ENCODE measurements at regions not wholly inside any gene's neighbourhood (a gene's known extent, or its start where the extent isn't known, plus 50 kb on each side); places are given as distances from the start of the nearest gene placed in this dataset.

DNA sequence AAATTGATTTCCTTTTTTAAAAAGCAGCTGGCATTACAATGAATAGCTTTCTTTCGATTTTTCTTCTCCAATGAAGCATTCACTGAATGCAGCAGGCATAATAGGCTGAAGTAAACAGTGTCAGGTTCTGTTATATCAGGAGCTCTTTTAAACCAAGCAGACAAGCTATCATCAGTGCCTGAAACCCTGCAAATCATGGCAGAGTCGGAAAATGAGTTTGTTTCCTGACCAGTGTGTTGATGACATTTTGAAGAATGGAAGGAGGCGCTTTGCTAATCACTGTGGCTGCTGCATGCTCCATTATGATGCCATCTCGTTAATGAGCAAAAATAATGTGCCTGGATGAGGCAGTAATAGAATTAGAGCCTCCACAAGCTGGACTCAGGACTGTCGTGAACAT lies 284.5 kb downstream of the ZNF608 start:
- no peak for DNase-seq (ENCODE audit: low spot score)

DNA sequence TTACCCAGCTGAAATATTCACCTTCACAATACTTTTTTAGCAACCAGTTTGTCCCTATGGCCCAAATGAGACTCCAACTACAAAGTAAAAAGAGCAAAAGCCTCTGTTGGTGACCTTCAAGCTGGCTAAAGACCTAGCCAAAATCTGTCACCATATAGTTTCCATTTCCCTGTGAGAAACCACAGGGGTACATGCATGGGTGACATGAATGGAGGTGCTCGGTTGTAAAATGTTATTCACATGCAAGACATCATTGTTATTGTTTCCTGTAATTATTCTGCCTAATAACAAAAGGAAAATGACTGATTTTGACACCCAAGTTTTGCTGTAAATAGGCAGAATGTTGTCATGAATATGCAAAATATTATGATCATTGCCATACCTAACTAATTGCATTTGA lies 285.3 kb downstream of the ZNF608 start:
- DNase-seq (ENCODE audit: low spot score) = no peak

GRCh38 chr5:124460642-124461041 lies 285.8 kb downstream of the ZNF608 start:
- DNase-seq (ENCODE audit: low spot score) = no peak

- DNase-seq (ENCODE audit: low spot score) = no peak
Observed at GRCh38 chr5:124459984-124460383, 286.5 kb downstream of the ZNF608 start.

DNA sequence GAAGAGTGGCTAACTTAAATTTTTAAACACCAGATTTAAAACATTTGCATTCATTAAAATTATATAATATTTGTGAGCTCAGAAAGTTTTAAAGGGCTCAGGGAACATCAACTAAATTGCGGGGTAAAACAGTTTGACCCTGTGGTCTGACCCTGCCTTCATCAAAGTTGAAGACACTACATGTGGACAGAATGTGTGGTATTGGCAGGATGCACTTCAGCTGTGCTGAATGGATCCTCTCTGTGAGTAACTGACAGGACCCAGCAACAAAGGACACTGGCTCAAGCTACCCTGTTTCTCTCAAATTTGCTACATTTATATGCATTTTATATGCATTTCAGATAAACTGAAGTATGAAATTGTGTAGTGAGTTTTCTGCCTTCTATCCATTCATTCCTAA lies 288.5 kb downstream of the ZNF608 start:
- no peak for DNase-seq (ENCODE audit: low spot score)

GRCh38 chr5:124457101-124457500 lies 289.3 kb downstream of the ZNF608 start:
- DNase-seq (ENCODE audit: low spot score) = no peak

GRCh38 chr5:124456249-124456648 lies 290.2 kb downstream of the ZNF608 start:
- DNase-seq (ENCODE audit: low spot score) = no peak

- DNase-seq (ENCODE audit: low spot score) = no peak
Observed at GRCh38 chr5:124454081-124454480, 292.4 kb downstream of the ZNF608 start.

- no peak for DNase-seq (ENCODE audit: low spot score)
Observed at GRCh38 chr5:124453221-124454051, 293.0 kb downstream of the ZNF608 start.

GRCh38 chr5:124452412-124452811 lies 294.0 kb downstream of the ZNF608 start:
- no peak for DNase-seq (ENCODE audit: low spot score)

DNA sequence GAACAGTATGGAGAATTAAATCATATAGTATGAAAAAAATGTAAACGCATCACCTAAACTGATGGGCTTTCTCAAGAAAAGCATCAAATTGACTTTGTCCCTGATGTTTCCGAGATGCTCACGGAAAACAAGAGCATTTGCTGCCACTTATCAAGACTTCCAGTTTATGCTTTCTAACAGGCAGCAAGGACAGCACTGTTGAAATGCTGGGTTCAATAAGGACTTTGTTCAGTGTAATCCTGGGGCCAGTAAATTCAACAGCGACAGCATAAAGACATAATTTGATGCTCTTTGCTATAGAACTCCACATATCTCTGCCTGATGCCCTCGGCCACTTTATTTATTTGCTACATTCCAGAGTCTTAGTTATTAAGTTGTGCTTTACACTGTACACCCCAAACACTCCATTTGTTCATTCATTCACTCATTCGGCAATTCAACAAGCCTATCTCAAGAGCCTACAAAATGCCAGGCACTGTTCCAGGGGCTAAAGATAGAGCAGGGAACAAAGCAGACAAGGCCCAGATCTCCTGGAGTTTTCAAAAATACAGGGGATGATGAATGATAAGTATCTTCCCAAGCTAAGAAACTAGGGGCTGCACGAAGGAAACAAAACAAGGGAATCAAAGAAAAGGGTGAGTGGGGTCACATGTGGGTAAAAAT lies 294.6 kb downstream of the ZNF608 start:
- DNase-seq (ENCODE audit: low spot score) = no peak

- DNase-seq (ENCODE audit: low spot score) = no peak
Observed at GRCh38 chr5:124446120-124446519, 300.3 kb downstream of the ZNF608 start.

- DNase-seq (ENCODE audit: low spot score) = no peak
Observed at GRCh38 chr5:124445070-124445619, 301.3 kb downstream of the ZNF608 start.

DNA sequence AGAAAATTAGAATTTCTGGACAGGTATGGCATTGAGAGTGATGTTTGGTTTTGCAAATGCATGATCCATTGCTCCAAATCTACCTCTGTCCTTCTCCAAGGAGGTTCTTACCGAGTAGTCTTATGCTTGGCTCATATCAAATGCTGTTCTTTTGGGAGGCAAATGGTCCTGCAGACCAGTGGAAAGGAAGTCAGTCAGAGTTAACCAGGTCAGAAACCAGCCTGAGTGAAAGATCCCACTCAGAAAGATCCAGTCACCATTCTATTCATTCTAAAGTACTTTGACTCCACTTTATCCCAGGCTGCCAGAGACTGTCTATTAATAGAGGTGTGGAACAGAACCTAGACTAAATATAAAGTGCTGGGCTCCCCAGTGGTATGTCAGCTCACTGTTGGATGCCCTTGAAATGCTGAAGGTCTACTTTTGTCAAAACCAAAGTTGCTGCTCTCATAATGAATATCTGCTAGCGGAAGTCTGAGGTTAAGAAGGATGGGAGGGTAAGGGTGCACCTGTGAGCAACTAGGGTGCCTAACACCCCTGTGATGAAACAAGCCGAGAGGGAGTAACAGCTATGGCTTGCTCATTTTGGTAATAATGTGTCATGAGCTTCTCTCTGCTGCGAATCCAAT lies 302.2 kb downstream of the ZNF608 start:
- no peak for DNase-seq (ENCODE audit: low spot score)

- DNase-seq (ENCODE audit: low spot score) = no peak
Observed at GRCh38 chr5:124440471-124440870, 306.0 kb downstream of the ZNF608 start.

DNA sequence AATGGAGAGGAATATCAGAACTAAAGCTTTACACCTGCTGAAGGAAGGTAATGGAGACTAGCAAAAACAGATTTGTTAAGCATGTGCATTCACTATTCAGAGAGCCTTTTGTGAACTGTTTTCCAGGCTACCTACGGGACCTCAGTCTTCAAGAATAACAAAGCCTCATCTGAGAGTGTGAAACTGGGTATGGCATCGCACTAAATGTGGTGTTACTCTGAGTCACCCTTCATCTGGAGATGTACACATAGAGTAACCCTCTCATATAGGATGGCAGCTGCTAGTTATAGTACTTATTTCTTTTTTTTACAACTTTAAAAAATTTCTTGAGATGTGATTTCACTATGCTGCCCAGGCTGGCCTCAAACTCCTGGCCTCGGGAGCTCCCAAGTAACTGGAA lies 306.8 kb downstream of the ZNF608 start:
- DNase-seq (ENCODE audit: low spot score) = no peak

- no peak for DNase-seq (ENCODE audit: low spot score)
Observed at GRCh38 chr5:124438903-124439281, 307.5 kb downstream of the ZNF608 start.

DNA sequence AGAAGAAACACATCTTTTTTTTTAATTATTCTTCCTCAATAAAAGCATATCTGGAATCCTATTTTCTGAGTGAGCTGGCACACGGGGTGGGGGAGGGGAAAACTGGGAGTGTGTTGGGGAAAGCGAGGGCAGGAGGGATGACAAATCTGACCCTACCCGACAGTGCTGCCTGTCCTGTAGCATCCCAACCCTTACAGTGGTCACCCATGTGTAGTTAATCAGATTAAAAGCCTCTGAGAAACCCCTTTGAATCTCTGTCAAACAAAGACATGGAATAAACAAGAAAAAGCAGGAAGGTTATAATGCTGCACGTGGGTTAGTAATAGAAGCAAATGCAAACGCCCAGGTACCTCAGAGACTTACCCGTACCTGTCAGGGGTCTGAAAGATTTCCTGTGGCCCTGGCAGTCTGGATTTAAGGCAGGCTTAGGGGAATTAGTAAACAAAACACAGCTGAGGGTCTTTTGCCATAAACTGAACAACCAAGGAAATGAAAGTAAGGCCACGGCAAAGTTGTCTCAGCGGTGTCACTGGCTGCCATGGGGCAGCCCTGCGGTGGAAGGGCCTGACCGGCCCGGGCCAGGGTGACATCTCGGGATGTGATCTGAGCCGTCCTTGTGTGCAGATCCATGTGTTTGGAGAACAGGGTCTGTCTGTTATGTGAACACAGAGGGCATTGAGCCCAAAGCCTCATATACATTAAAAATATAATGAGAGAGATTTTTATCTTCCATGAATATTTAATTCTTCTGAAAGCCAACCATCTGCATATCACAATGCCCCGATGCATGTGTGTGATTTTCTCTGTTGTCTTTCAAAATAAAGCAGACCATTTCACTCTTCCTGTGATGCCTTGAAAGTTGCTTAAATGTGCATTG lies 308.2 kb downstream of the ZNF608 start:
- DNase-seq (ENCODE audit: low spot score) = no peak

GRCh38 chr5:124436294-124436693 lies 310.1 kb downstream of the ZNF608 start:
- DNase-seq (ENCODE audit: low spot score) = no peak

DNA sequence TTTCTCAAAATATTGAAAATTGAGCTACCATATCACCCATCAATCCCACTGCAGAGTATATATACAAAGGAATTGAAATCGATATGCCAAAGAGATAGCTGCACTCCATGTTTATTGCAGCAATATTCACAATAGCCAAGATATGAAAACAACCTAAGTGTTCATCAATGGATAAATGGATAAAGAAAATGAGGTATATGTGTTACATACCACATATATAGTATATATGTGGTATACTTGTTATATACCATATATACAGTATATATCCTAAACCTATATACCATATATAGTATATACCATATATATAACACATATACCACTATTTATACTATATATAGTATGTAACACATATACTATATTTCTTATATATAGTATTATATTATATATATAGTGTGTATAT lies 313.3 kb downstream of the ZNF608 start:
- DNase-seq (ENCODE audit: low spot score) = no peak

DNA sequence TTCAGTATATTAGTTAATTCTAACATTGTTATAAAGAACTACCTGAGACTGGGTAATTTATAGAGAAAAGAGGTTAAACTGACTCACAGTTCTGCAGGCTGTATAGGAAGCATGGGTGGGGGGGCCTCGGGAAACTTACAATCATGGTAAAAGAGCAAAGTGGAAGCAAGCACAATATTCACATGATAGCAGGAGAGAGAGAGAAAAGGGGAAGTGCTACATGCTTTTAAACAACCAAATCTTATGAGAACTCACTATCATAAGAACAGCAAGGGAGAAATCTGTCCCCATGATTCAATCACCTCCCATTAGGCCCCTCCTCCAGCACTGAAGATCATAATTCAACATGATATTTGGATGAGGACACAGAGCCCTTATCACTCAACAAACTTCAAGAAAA lies 324.9 kb downstream of the ZNF608 start:
- no peak for DNase-seq (ENCODE audit: low spot score)

DNA sequence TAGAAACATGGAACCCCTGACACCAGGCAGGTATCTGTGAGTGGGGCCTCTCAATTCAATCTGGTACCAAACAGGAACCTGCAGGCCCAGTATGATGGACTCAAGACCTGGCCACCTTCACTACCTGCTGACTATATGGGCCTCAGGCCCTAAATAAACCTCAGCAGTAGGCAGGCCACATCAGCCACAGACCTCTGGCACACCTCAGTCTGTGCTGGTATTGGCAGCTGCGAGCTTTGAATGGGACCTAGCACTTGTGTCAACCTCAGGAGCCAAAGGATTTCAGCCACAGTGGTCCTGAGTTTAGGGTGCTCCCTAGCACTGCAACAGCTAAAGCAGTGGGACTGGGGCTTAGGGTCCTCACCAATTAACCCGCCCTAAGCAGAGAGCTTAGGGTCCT lies 325.5 kb downstream of the ZNF608 start:
- no peak for DNase-seq (ENCODE audit: low spot score)
